HG03432 (cell line): ENCODE measurements at regions not wholly inside any gene's neighbourhood (a gene's known extent, or its start where the extent isn't known, plus 50 kb on each side); places are given as distances from the start of the nearest gene placed in this dataset.

Source experiments
- ATAC-seq: cut with Tn5 transposase; IDR thresholded peaks from one replicate; pipeline ENCODE4 v1.9.1; 2021; ENCODE audit warnings: mild to moderate bottlenecking, moderate library complexity; ENCODE audit not compliant: unreplicated experiment

DNA sequence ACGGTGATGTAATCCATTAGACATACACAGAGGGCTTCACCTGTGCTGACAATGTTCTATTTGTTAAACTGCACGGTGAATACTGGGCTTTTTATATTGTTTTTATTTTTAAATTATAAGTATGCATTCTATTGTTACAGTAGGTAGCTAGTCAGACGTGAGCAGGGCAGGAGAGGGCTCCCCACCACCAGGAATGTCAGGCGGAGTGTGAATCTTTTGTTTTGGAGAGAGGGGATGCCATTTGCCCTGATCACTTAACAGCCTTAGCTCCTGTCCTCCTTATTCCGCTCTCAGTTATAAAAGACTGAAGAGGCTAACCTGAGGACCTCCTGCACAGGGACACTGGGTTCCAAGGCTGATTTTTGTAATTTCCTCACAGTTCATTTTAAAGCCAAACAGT is 151.6 kb upstream of the TAPT1 start:
- ATAC-seq, result no peak

DNA sequence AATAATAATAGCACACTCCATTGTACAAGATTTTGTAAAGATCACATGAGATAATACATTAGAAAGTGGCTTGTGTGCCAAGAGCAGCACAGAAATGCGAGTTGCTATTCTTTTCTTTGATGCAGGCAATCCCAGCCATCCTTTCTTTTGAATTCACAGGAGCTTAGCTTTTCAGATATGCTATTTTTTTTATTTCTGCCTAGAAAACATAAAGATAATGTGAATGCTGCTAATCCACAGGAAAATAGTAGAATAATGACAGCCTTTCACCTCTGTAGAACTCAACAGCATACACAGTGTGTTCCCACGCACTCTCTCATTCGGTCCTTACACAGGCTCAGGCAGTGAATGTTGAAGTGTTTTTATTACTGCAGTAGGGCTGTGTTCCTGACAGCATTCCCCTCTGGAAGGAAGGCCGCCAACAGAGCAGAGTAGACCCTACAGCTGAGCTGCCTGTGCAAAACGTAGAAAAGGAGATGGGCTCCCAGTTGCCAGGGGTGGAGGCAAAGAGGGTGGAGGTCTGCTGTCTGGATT is 138.8 kb upstream of the TAPT1 start:
- ATAC-seq, result no peak

DNA sequence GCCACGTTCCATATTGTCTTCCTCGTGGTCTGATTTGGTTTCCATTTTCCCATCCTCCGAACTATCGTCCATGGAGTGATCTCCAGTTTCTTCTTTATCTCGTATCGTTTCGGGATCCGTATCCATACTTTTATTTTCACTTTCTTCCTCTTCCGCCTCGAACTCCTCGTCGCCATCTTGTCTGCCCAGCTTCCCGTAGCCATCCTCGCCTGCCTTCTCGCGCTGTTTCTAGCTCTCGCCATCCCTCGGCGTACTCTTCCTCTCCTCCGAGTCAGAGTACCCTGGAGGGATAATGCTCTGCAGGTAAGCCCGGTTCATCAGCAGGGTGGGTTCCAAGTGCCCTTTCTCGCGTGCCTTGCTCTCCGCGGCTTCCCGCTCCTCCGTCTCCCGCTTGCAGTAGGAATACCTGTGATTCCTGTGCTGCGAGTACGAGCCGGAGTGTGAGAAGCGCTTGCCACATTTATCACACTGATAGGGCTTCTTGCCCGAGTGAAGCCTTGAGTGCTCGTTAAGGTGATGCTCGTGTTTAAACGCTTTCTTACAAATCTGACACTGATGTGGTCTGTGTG is 134.5 kb upstream of the TAPT1 start:
- no peak for ATAC-seq

DNA sequence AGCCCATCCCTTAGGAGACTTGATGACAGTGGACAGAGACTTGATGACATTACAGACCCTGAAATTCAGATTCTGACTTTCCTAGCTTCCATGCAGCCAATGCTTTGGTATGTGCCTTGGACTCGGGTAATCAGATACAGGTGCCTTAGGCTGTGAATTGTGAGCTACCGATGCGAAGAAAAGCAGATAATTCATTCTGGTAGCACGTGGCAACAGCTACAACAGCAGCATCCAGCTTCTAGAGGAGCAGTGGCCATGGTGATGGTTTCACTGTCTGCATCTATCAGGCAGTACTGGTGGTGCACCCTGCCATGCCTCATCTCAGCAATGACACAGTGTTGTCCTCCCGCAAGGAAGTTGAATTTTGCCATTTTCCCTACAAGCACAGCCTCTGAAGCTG is 126.9 kb upstream of the TAPT1 start:
- no peak for ATAC-seq

DNA sequence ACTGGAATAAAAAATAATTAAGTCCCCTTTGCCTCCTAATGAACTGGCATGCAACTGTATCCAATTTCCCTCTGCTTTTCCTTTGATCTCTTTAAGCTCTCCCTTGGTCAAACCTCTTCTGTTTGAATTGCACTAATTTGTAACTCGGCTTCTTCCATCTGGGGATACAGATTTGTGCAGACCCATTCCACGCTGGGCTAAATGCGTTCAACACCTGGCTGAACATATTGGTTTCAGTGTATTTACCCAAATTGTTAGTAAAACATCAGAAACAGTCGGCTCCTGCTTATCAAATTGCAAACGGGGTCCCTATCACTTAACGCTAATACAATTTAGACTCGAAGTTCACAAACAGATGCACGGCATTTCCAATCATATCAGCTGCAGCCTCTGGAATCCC is 124.9 kb upstream of the TAPT1 start:
- no peak for ATAC-seq

DNA sequence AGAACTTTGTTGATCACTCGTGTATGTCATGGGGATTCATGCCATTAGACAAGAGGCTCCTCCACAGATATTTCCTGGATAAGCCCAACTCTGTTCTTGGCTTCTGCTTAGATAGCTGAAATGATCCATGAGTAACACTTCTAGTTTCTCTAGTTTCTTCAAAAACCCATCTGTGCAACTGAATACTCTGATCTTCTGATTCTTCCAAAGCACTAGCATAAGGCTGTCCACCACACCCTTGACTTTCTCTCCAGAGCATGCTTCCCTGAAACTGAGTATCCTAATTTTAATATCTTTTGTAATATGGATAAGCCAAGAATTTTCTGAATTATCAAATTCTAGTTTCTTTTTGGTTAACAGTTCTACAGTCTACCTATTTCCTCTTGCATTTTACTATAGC is 118.6 kb upstream of the TAPT1 start:
- no peak for ATAC-seq

DNA sequence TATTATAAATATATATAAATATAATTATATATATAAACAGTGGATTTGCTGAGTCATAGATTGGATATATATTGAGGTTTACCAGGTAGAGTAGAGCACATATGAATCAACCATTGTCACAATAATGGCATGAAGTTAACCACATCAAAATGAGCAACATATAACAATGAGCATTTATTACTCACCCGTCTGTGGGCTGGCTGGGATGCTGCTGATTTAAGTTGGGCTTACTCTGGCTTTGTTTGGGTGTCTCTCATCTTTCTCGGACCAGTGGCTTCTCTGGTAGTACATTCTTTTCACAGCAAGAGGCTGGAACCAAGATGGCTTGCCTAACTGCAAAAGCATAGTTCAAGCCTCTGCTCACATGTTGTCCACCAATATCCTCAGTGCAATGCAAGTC is 111.7 kb upstream of the TAPT1 start:
- ATAC-seq, result no peak

DNA sequence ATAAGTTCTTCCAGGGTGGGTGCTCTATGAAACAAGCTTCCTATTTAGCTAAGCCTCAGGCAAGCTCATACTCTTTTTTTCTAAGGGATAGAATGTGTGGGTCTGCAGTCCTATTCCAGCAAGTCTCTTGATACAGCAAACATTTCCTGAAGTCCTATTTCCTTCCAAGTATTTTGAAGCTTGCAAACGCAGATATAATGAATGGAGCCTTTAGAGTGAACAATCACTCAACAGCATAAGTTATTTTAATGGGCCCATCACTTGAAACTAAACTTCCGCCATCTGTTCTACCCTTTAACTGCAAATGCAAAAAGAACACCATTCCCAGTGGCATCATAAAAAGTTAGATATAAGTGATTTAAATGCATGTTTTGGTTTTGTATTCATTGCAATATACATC is 108.3 kb upstream of the TAPT1 start:
- no peak for ATAC-seq

DNA sequence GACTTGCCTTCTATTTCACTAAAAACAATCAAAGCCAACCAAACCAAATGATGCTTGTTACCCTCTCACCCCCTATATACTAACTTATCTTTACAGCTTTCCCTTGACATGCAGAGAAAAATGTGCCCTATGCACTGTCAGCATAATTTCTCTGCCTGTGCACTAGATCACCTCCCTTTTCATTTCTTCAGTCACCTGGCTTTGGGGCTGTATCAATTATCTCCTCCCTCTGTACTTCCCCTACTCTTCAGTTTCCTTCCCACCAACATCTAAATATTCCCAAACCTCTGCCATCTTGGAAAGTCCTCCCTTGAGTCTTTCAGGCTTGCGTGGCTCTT is 103.5 kb upstream of the TAPT1 start:
- no peak for ATAC-seq

DNA sequence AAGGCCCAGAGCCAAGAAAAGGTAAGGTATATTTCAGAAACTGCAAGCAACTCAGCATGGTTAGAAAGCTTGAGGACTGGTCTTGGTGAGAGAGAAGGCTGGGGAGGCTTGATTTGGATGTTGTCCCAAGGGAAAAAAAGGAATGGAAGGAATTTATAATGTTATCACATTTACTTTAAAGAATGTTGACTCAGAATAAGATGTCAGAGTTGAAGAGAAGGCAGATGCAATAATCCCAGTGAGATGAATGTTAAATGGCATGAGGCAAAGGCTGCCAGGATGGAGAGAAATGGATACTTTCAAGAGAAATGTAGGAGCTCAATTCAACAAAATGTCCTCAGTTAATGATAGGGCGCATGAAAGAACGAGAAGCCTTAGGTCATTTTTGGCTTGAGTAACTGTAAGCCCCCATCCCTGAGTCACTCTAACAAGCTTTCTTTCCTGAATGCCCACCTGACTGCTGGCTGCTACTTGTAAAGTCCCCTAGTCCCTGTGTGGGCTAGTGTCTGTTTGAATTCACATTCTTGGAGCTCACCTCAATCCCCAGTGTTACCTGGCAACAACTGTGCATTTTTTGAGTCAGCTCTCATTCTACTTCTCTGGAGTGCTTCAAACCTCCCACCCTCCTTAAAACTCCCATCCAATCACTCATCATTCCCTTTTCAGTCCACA is 103.0 kb upstream of the TAPT1 start:
- ATAC-seq, result no peak

DNA sequence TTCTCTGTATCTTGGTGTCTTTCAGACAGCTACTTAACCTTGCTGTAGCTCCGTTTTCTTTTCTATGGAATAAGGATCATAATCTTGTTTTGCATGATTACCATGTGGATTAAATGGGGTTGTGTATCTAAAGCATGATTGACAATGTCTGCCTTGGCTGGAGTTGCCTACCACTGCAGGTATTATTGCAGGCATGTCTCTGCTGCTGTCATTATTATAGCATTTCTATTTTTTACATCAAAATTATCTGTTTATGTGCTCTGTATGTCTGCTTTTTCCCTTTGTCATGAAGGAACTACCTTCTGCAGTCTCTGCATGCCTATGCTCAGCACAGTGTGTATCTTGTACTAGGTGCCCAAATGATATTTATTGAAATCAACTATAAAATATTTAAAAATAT is 95.9 kb upstream of the TAPT1 start:
- no peak for ATAC-seq

DNA sequence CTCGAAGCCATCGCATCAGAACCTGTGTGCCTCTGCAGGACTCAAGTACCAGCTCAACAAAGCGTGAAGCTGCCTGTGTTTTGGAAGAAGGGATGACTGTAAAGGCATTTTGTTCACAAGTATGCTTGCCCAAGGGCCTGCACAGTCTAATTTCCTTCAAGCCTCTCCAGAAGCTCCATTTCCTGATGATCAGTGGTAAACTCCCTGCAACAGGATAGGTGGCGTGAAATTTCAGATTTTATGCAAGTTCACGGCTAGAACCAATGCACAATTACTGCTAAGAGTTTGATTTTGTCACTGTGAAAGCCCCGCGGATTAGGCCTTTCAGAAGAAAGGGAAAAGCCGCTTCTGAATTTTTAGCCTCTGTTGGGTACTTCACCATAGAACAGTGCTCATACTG is 89.2 kb upstream of the TAPT1 start:
- ATAC-seq, result no peak

DNA sequence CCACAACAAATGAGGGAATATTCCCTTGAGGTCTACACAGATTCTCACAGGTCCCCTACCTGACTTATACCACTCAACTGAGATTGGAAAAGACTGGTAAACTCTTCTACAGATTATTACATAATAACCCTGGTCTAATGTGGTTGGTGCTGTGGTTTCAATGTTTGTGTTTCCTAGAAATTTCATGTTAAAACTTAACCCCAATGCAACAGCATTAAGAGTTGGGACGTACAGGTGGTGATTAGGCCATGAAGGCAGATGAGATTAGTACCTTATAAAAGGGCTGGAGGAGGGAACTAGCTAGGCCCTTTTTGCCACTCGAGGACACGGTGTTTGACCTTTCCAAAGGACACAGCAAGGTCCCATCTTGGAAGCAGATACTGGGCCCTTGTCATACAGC is 84.3 kb upstream of the TAPT1 start:
- no peak for ATAC-seq

DNA sequence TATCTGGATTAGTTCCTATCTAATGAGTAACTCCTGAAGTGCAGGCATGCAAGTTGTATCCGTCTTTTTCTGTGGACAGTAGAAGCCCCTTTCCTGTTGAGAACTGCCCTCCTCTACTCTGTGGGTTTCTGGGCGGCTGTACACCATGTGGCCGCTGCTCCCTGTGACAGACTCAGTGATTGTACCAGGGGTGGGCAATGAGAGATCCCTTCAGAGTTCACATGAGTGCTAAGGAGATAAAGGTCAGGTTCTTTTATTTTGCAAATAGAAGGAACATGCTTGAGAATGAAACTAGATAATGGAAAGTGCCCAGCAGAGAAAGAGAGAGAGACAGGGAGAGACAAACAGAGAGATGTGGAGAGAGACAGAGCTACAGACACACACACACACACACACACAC is 76.4 kb upstream of the TAPT1 start:
- ATAC-seq, result no peak

DNA sequence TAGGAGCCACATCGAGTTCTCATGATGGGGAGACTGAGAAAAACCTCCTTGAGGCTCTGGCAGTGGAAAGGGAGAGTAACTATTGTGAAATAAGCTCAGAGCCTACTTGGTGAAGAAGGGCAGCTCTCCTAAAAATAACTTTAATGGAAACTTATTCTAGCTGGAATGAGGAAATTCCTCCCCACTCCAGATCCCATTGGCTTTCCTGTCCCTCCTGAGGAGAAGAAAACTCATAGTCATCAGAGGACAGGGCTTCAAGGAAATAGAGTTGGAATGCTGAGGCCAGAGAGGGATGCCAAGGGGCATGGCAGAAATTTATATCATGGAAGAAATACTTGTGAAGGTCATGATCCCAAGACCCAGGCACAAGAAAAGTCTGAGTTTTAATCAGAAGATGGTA is 70.7 kb upstream of the TAPT1 start:
- no peak for ATAC-seq

DNA sequence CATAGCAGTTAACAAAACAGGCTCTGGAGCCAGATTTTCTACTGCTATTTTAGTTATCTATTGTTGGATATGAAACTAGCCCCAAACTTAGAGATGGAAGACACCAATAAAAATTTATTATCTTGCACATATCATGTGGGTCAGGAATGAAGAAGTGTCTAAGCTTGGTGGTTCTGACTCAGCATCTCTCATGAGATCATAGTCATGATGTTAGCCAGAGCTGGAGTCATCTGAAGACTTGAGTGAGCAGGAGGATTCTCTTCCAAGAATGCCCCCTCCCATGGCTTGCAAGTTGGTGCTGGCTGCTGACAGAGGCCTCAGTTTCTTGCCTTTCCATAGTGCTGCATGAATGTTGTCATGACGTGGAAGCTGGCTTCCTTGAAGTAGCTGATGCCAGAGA is 68.2 kb upstream of the TAPT1 start:
- ATAC-seq, result no peak

DNA sequence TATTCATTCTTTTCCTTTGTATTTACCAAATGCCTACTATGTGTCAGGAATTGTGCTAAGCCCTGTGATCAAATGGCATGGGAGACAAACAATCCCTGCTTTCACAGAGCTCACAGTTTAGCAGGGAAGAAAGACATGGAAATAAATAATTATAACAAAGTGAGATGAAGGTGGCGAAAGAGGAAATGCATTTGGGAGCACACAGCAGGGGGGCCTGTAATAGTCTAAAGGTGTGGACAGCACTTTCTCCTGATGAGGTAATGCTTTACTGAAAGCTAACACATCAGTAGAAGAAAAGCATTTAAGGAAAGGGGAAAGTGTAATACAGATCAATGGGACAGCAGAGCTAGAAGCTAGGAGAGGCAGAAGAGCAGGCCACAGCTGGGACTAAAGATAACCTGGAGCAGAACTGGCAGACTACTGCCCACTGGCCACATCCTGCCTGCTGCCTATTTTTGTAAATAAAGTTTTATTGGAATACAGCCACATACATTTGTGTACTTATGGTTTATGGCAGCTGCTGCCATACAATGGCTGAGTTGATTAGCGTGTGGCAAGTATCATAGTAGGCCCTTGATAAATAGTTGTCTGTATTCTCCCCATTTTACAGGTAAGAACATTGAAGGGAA is 67.1 kb upstream of the TAPT1 start:
- ATAC-seq, result no peak

DNA sequence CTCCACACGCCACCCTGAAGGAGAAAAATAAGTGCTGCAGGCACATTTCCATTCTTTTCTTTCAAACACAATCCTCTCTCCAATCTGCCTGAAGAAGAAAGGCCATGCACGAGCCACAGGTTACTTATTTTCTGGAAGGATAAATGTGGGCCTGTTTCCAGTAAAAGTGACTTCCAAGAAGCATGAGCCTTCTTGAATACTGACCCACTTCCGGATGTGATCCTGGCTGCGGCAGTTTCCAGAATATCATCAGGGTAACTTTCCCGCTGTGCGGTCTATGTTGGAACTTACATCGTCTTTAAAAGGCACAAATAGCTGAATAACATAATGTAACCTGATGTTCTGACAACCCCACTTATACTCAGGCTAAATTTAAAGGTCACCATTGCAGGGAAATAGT is 66.3 kb upstream of the TAPT1 start:
- ATAC-seq, result no peak

DNA sequence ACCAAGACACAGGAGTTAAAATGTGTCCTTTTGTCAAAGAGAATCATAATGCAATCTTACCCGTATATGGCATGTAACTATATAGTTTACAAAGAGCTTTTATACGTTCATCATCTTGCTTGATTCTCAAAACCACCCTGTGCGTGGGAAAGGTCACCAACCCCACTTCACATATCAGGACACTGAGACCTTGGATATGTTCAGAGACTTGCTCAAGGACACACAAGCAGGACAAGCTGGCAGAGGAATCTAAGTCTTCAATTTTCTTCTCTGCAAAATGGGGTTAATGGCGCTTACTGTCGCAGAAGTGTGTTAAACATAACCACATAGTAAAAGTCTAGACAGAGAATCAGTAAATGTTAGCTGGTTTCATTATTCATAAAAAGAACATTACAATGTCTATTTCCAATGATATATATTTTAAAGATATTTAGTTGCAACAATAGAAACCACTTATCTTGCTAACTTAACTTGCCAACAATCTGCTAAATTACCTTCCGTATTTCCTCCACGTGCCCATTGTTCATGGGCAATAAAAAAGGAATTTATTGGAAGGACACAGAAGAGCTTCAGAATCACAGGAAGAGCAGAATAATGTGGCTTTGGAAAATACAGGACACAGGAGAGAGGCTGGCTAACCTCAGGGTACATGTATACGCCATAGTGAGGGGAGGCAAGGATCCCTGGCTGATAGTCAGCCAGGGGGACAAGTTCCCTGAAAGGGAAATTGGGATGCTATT is 64.6 kb upstream of the TAPT1 start:
- no peak for ATAC-seq

DNA sequence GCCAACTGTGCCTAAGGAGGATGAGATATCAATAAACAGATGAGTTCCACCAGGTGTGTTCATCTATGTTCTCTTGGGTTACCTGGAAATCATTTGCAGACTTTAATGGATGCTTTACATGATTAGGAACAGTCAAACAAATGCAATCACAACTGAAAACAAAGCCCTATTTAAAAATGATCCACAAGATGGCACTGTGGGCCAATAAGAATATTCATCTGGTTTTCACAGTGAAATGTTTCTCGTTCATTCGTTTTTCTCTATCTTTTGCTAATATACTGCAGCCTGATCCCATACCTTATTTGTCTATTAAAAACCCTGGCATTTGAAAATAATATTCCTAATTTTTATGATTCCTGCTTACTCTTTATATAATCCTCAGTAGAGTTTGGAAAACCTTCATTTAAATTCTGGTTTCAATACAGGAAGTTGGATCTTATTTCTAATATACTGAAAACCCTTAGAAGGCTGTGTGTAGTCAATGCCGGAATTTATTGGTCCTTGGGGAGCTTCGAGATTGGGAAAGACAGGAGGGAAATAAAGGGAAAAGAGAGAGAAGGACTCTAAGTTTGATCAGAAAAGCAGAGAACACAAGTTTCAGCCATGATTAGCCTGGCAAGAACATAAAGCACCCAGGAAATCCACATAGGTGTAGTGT is 63.8 kb upstream of the TAPT1 start:
- no peak for ATAC-seq

DNA sequence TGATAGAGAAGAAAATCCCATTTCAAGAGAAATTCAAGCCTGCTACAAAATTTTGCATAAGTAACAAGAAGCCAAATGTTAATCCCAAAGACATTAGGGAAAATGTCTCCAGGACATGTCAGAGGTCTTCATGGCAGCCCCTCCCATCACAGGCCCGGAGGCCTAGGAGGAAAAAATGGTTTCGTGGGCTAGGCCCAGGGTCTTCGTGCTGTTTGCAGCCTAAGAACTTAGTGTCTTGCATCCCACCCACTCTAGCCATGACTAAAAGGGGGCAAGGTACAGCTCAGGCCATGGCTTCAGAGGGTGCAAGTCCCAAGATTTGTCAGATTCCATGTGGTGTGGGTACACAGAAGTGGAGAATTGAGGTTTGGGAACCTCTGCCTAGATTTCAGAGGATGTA is 57.8 kb upstream of the TAPT1 start:
- ATAC-seq, result no peak
